AG04449 (cell line): ENCODE measurements at regions not wholly inside any gene's neighbourhood (a gene's known extent, or its start where the extent isn't known, plus 50 kb on each side); places are given as distances from the start of the nearest gene placed in this dataset.

Experiments used
- CTCF ChIA-PET: fragments of 350-600 bp; formaldehyde crosslinking; extraction: SDS; loops from one replicate; lab custom pipeline; 2021; ENCODE audit warnings: antibody characterized with exemption; lab: Yijun Ruan, JAX
- POLR2A ChIA-PET: fragments of 400-600, 350-600 bp; formaldehyde crosslinking; extraction: SDS; loops from one replicate; lab custom pipeline; 2020; ENCODE audit warnings: antibody characterized with exemption, inconsistent platforms; lab: Yijun Ruan, JAX
- DNase-seq: peaks from one replicate; pipeline ENCODE4 v3.0.0-alpha.2; 2010; ENCODE audit warnings: low read depth, low spot score
- H3K4me3 ChIP-seq: 2 replicates; pipeline ENCODE4 v1.5.1; 2011; ENCODE audit warnings: low read depth, mild to moderate bottlenecking, control low read depth, low read length
- TF ChIP-seq, protein P1 (sequence below): IDR thresholded peaks from one replicate; pipeline ENCODE4 v1.5.1; 2011; ENCODE audit warnings: mild to moderate bottlenecking, moderate library complexity, low read length, control low read depth, inconsistent platforms; ENCODE audit not compliant: insufficient read depth; ENCODE audit errors: missing control alignments

DNA sequence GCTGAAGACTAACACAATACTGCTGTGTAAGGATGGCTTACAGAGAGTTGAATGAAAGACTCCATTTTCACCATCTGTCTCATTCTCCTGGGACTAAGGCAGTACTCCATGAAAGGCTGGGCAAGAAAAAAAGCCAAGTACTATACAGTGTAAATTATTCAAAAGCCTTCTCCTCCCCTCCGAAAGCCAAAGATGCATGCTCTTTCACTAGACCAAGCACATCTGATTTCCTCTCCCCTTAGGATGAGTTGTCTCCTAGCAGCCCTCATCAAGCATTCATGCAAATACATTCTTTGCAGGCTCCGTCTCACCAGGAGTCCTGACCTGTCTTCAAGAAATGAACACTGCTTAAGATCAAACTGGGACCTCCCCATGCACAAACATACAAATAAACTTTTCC lies 133.5 kb upstream of the THBS1 start:
- POLR2A ChIA-PET: no interaction called here
- TF ChIP-seq, protein P1, sequence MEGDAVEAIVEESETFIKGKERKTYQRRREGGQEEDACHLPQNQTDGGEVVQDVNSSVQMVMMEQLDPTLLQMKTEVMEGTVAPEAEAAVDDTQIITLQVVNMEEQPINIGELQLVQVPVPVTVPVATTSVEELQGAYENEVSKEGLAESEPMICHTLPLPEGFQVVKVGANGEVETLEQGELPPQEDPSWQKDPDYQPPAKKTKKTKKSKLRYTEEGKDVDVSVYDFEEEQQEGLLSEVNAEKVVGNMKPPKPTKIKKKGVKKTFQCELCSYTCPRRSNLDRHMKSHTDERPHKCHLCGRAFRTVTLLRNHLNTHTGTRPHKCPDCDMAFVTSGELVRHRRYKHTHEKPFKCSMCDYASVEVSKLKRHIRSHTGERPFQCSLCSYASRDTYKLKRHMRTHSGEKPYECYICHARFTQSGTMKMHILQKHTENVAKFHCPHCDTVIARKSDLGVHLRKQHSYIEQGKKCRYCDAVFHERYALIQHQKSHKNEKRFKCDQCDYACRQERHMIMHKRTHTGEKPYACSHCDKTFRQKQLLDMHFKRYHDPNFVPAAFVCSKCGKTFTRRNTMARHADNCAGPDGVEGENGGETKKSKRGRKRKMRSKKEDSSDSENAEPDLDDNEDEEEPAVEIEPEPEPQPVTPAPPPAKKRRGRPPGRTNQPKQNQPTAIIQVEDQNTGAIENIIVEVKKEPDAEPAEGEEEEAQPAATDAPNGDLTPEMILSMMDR: no peak
- no peak for DNase-seq
- CTCF ChIA-PET: interaction anchor here (0.5 kb wide), 1 partner anchor 756 kb away, joined by 3 read pairs; no protein-coding TSS in a partner anchor
- H3K4me3 ChIP-seq: no peak overlapping the region

- H3K4me3 ChIP-seq: no peak overlapping the region
- TF ChIP-seq, protein P1: no peak
- CTCF ChIA-PET: interaction anchor here (1.5 kb wide), 1 partner anchor 9 kb away, joined by 6 read pairs; no protein-coding TSS in a partner anchor
- POLR2A ChIA-PET: no interaction called here
- DNase-seq: no peak
Observed at GRCh38 chr15:39447881-39448280, 133.0 kb upstream of the THBS1 start.

- ChIA-PET CTCF (interaction anchor here (1.5 kb wide), 1 partner anchor 9 kb away, joined by 6 read pairs; no protein-coding TSS in a partner anchor), POLR2A (no interaction called here)
- DNase-seq: no peak
- TF ChIP-seq, protein P1: no peak
- H3K4me3 ChIP-seq: no peak overlapping the region
Observed at GRCh38 chr15:39448409-39448808, 132.5 kb upstream of the THBS1 start.

GRCh38 chr15:39451121-39451688 lies 129.7 kb upstream of the THBS1 start:
- CTCF ChIA-PET: no interaction called here

GRCh38 chr15:39451871-39452270 lies 129.0 kb upstream of the THBS1 start:
- ChIA-PET POLR2A (no interaction called here), CTCF (no interaction called here)
- TF ChIP-seq, protein P1: no peak
- no peak overlapping the region for H3K4me3 ChIP-seq
- DNase-seq: no peak

More at GRCh38 chr15:39451121-39451688, 129.7 kb upstream of the THBS1 start:
- no peak overlapping the region for H3K4me3 ChIP-seq
- DNase-seq: no peak
- POLR2A ChIA-PET: no interaction called here
- TF ChIP-seq, protein P1: no peak

DNA sequence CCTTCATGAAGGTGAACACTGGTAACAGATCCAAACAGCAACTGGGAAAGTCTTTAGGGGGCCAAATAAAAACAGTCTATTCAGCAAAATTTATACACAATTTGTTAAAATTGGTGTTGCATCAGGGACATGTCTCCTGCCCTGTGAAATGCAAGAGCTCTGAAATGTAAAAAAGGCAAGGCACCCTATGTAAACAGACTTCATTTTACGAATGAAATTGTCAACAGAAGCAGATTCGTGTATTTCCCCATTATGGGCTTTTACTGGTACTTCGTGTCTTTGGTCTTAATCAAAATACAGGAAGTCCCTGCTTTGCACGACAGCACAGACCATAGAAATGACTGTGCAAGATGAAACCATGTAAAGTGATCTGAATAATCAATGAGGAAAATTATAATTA lies 127.3 kb upstream of the THBS1 start:
- no peak for DNase-seq
- ChIA-PET POLR2A (no interaction called here), CTCF (no interaction called here)
- TF ChIP-seq, protein P1: no peak
- H3K4me3 ChIP-seq: no peak overlapping the region
